Naive thymus-derived CD8-positive, alpha-beta T cell (primary cell): ENCODE measurements at regions not wholly inside any gene's neighbourhood (a gene's known extent, or its start where the extent isn't known, plus 50 kb on each side); places are given as distances from the start of the nearest gene placed in this dataset.
"Not testable (repeated sequence)": the region's sequence is repeated elsewhere in the genome, so short reads cannot be mapped to it uniquely, and the experiment has no call there.

ENCODE experiments used
- ATAC-seq, 2 donors: fragments of 150-1000 bp; cut with Tn5 transposase in 1 of 2; sonication (Bioruptor Pico), chemical (Tn5 transposase) in 1 of 2; 1 replicate in 1 of 2; 2 replicates in 1 of 2; pipeline ENCODE4 v1.10.0; 2021; ENCODE audit warnings: mild to moderate bottlenecking in 2 of 2, moderate library complexity in 2 of 2
- POLR2A ChIA-PET: fragments of 350-600 bp; sonication (Branson Sonifier 250); formaldehyde crosslinking; loops from one replicate; lab custom pipeline; 2021; ENCODE audit warnings: antibody characterized with exemption; lab: Charles Lee
- DNase-seq, 10 donors: peaks; one replicate each; pipeline versions ENCODE4 v3.0.0 to v3.0.0-alpha.2; 2020 to 2022
- H3K27ac Mint-ChIP-seq, 10 donors: one replicate each; pipeline ENCODE4 v1.8.0; 2020 to 2022; ENCODE audit warnings: mild to moderate bottlenecking in 10 of 10, mixed read lengths in 10 of 10, moderate library complexity in 4 of 10, inconsistent platforms in 1 of 10
- H3K27me3 Mint-ChIP-seq, 5 donors: one replicate each; pipeline ENCODE4 v1.8.0; 2021 to 2022; ENCODE audit warnings: mixed read lengths in 5 of 5
- H3K36me3 Mint-ChIP-seq, 3 donors: one replicate each; pipeline ENCODE4 v1.8.0; 2020 to 2022; ENCODE audit warnings: mixed read lengths in 3 of 3, mild to moderate bottlenecking in 2 of 3, inconsistent platforms in 1 of 3
- H3K4me1 Mint-ChIP-seq, 4 donors: one replicate each; pipeline ENCODE4 v1.8.0; 2021 to 2022; ENCODE audit warnings: mixed read lengths in 4 of 4
- H3K4me3 Mint-ChIP-seq, 10 donors: one replicate each; pipeline ENCODE4 v1.8.0; 2020 to 2022; ENCODE audit warnings: mild to moderate bottlenecking in 10 of 10, mixed read lengths in 10 of 10, moderate library complexity in 6 of 10, inconsistent platforms in 1 of 10
- H3K9me3 Mint-ChIP-seq, 9 donors: one replicate each; pipeline ENCODE4 v1.8.0; 2020 to 2022; ENCODE audit warnings: mixed read lengths in 9 of 9, mild to moderate bottlenecking in 3 of 9, inconsistent platforms in 1 of 9, moderate library complexity in 1 of 9

DNA sequence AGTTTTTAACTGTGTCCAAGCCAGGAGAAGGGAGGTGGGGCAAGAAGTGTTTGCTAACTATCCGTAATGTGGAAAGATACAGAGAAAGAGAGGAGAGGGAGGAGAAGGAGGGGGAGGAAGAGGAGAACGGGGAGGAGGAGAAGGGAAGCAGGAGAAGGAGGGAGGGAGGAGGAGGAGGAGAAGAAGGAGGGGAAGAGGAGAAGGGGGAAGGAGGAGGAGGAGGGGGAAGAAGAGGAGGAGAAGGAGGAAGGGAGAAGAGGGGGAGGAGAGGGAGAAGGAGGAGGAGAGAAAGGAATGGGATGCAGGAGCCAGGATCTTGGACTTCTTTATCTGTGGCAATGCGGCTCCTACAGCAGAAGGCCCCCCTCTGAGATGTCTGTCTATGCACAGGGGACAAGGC, 510.3 kb upstream of the CCDC196 start:
- peaks cover 0 to 3% (median 0%) of the 10 kb centered on the region in 5 donors for H3K27me3 Mint-ChIP-seq
- POLR2A ChIA-PET, result no interaction called here
- no peak for ATAC-seq
- H3K4me1 Mint-ChIP-seq, result peaks cover 0 to 5% (median 3%) of the 10 kb centered on the region in 4 donors
- H3K9me3 Mint-ChIP-seq, result peaks cover 0 to 21% (median 11%) of the 10 kb centered on the region in 9 donors
- H3K27ac Mint-ChIP-seq, result no peak overlapping the region
- no peak for DNase-seq
- peaks cover 0 to 10% (median 9%) of the 10 kb centered on the region in 3 donors for H3K36me3 Mint-ChIP-seq
- no peak overlapping the region for H3K4me3 Mint-ChIP-seq

DNA sequence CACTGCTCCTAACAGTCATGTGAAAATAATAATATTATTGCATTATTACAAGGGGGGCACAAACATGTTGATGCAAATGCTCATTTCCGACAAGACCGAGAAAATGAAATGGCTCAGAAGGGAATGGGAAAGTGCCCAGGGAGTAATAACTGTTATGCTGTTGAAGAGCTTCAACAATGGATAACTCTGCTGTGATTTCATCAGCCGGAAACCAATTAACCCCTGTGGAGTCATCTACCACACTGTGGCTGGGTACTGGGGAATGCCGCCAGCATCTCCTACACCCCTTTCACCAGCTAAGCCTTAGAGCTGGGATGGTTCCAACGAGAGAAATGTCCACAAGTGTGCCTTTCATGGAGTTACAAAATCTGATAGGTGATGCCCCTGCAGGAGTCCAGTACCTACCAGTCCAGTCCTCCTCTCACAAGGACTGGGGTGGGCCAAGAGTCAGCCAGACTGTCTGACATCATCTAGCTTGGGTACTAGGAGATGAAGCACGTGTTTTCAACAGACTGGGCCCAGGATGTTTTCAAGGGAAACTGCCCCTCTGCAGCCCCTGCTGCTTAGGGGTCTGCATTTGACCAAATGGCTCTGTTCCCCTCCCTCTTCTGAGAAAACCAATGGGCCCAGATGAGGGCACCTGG, 509.3 kb upstream of the CCDC196 start:
- Mint-ChIP-seq H3K27ac (no peak overlapping the region), H3K4me1 (peaks cover 0 to 5% (median 3%) of the 10 kb centered on the region in 4 donors), H3K9me3 (peaks cover 0 to 21% (median 11%) of the 10 kb centered on the region in 9 donors), H3K4me3 (no peak overlapping the region), H3K27me3 (peaks cover 0 to 3% (median 0%) of the 10 kb centered on the region in 5 donors), H3K36me3 (peaks cover 0 to 10% (median 9%) of the 10 kb centered on the region in 3 donors)
- POLR2A ChIA-PET, result no interaction called here
- no peak for DNase-seq
- ATAC-seq, result no peak

DNA sequence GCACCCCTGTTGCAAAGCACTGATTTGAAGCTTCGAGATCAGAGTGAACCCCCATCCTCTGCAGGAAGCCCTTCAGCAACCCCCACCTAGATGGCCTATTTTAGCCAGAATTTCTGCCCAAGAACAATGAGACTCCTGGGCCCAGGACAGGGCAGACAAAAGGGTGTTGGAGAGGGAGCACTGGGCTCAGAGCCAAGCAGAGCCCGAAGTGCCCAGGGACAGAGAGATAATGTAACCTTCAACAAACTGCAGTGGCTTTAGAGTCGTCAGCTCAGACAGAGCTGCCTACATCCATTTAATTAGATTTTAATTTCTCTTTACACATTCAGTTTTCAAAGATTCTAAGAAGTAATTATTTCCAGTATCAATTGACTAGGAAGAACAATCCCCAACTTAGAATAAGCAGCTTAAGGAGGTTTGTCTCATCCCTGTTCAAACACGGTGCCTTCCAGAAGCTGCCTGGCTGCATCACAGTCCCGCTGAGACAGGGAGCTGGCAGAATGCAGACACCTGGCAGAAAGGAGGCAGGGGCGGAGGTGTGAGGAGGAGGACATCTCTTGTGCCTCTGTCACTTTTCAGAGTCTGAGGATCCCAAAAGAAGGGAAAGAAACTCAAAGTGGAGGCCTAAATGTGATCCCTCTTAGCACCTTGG, 504.9 kb upstream of the CCDC196 start:
- peaks cover 0 to 1% (median 0%) of the 10 kb centered on the region in 4 donors for H3K4me1 Mint-ChIP-seq
- DNase-seq, result no peak
- POLR2A ChIA-PET, result interaction anchor here (1.0 kb wide), 1 partner anchor 11 kb away, joined by 6 read pairs; no protein-coding TSS in a partner anchor
- H3K27me3 Mint-ChIP-seq, result peaks cover 0 to 1% (median 0%) of the 10 kb centered on the region in 5 donors
- ATAC-seq, result no peak
- H3K4me3 Mint-ChIP-seq, result no peak overlapping the region
- H3K27ac Mint-ChIP-seq, result no peak overlapping the region
- H3K36me3 Mint-ChIP-seq, result peaks cover 0 to 10% (median 9%) of the 10 kb centered on the region in 3 donors
- peaks cover 0 to 21% (median 11%) of the 10 kb centered on the region in 9 donors for H3K9me3 Mint-ChIP-seq

DNA sequence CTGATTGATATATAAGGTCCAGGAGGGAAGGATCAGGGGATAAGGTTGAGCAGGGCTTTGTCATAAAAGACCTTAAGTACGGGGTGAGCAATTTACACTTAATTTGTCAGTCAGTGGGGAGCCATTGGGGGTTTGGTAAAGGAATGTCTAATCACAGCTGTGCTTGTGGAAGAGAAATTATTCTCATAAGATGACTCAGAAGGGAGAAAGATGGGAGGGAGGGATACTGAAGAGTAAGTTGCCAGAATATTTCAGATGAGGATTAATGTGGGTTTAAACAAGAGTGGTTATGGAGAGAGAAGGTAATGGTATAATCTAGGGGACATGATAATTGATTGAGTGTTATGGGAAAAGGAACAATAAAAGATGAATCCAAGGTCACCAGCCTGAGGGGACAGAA, 500.1 kb upstream of the CCDC196 start:
- POLR2A ChIA-PET, result no interaction called here
- DNase-seq, result no peak
- Mint-ChIP-seq H3K36me3 (no peaks in the 10 kb centered on the region), H3K4me1 (peaks cover 0 to 4% (median 1%) of the 10 kb centered on the region in 4 donors), H3K27me3 (no peaks in the 10 kb centered on the region), H3K4me3 (no peak overlapping the region), H3K9me3 (peaks cover 0 to under 1% (median 0%) of the 10 kb centered on the region in 9 donors), H3K27ac (no peak overlapping the region)
- no peak for ATAC-seq

DNA sequence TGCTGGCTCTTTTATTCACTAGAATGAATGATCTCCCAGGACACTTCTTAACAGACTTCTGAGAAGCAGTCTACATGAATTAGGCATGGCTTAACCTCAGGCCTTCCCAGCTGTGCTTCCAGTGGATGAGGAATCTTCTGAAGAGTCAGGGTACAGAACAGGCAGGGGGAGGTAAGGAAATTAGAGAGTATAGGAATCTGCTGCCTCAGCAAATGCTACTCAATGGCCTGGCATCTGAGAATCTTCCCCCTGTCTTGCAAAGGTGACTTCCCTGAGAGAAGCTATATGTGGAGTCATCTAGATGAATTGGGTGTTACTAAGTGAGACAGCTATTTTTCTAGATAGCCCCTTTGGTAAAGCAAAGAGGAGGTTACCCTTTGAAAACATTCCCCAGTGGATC, 496.2 kb upstream of the CCDC196 start:
- Mint-ChIP-seq H3K9me3 (peaks cover 0 to 8% (median 0%) of the 10 kb centered on the region in 9 donors), H3K27me3 (no peaks in the 10 kb centered on the region), H3K4me3 (no peak overlapping the region), H3K27ac (no peak overlapping the region), H3K36me3 (peaks cover 0 to 4% (median 4%) of the 10 kb centered on the region in 3 donors), H3K4me1 (peaks cover 13 to 20% (median 16%) of the 10 kb centered on the region in 4 donors)
- no peak for DNase-seq
- POLR2A ChIA-PET, result no interaction called here
- no peak for ATAC-seq

DNA sequence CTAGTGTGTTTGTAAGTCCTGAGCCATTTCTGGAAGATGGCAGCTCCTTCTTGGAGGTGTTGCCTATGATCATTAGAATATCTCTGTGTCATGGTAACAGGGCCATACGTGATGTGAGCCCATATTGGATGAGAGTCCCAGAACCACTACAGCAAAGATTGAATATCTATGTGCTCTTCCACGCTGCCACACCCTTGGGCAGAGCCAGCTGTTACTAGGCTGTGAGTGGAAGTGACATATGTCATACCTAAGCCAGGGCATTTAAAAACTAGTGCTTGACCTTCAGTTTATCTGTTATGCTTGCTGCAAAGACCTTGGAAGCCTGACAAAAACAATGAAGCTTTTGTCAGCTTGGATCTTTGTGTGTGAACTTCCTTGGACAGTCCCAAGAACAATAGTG, 495.1 kb upstream of the CCDC196 start:
- Mint-ChIP-seq H3K27ac (no peak overlapping the region), H3K36me3 (peaks cover 0 to 4% (median 4%) of the 10 kb centered on the region in 3 donors), H3K4me1 (peaks cover 13 to 20% (median 16%) of the 10 kb centered on the region in 4 donors), H3K27me3 (no peaks in the 10 kb centered on the region), H3K9me3 (peaks cover 0 to 8% (median 0%) of the 10 kb centered on the region in 9 donors), H3K4me3 (no peak overlapping the region)
- DNase-seq, result no peak
- POLR2A ChIA-PET, result no interaction called here
- ATAC-seq, result no peak

DNA sequence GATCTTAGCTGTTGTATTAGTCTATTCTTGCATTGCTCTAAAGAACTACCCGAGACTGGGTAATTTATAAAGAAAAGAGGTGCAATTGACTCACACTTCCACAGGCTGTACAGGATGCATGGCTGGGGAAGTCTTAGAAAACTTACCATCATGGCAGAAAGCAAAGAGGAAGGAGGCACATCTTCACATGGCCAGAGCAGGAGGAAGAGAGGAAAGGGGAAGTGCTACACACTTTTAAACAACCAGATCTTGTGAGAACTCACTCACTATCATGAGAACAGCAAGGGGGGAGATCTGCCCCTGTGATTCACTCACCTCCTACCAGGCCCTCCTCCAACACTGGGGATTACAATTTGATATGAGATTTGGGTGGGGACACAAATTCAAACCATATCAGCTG, 494.2 kb upstream of the CCDC196 start:
- H3K27ac Mint-ChIP-seq, result peak overlapping the region in 1 of 10 donors; percentile 43
- H3K9me3 Mint-ChIP-seq, H3K27me3 Mint-ChIP-seq, H3K36me3 Mint-ChIP-seq, ATAC-seq, DNase-seq, H3K4me3 Mint-ChIP-seq: not testable (repeated sequence)
- peaks cover 11 to 20% (median 16%) of the 10 kb centered on the region in 4 donors for H3K4me1 Mint-ChIP-seq
- POLR2A ChIA-PET, result interaction anchor here (0.8 kb wide), 1 partner anchor 11 kb away, joined by 6 read pairs; no protein-coding TSS in a partner anchor

DNA sequence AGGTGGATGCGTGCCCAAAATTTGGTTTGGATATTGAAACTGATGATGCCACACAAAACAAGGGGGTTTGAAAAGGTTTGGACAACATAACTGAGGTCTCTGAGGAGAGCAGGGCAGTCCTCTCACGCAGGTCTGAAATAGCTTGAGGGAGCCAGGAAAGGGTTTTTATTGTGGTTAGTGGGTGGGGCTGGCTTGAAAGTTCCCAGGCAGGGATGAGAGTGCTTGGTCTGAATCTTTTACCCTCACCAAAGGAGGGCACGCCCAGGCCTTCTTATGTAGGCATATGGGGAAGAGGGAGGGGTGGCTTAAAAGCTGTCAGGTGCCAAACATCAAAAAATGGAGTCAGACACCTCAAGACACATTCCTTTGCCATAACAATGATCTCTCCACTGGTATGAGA, 493.1 kb upstream of the CCDC196 start:
- Mint-ChIP-seq H3K36me3 (peaks cover 0 to 4% (median 4%) of the 10 kb centered on the region in 3 donors), H3K9me3 (peaks cover 0 to 8% (median 2%) of the 10 kb centered on the region in 9 donors), H3K27ac (peak overlapping the region in 2 of 10 donors; percentile 8 to 68), H3K27me3 (no peaks in the 10 kb centered on the region), H3K4me1 (peaks cover 11 to 20% (median 16%) of the 10 kb centered on the region in 4 donors), H3K4me3 (no peak overlapping the region)
- ATAC-seq, result no peak
- POLR2A ChIA-PET, result no interaction called here
- no peak for DNase-seq

DNA sequence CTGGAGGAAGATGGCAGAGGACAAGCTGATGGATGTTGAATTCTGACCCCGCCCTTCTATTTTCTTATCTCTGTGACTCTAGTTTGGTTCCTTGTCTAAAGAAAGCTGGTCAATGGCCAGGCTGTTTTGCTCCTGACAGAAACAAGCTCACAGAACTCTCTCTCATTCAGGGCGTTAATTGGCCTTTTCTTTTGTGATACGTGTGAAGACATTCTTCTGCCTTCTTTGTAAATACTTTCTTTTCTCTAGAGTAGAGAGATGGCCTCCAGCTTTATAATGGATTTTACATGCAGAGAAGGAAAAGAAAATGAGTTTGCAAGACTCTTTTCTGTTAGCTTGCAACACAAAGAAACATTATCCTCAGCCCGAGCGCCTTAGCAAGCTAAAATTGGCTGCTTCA, 492.2 kb upstream of the CCDC196 start:
- ATAC-seq (no peak), DNase-seq (no peak)
- H3K4me1 Mint-ChIP-seq, result peaks cover 11 to 20% (median 16%) of the 10 kb centered on the region in 4 donors
- H3K4me3 Mint-ChIP-seq, result no peak overlapping the region
- no peak overlapping the region for H3K27ac Mint-ChIP-seq
- H3K9me3 Mint-ChIP-seq, result peaks cover 0 to 10% (median 3%) of the 10 kb centered on the region in 9 donors
- no peaks in the 10 kb centered on the region for H3K27me3 Mint-ChIP-seq
- H3K36me3 Mint-ChIP-seq, result peaks cover 0 to 7% (median 4%) of the 10 kb centered on the region in 3 donors
- POLR2A ChIA-PET, result no interaction called here

DNA sequence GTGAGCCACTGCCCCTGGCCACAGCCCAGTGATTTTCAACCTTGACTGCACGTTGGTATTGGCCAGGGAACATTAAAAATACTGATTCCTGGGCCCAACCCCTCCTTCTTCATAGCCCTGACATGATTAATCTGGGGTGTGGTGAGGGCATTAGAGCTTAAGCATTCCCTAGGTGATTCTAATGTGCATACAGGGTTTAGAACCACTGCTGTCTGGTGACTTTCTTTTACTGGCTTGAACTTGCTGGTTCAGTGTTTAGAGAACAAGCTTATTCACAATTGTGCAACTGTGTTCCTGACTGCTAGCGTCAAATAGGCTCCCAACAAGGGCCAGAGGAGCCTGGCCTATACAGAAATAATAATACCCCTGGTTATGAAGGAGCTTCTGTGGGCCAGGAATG, 488.8 kb upstream of the CCDC196 start:
- no peak for ATAC-seq
- H3K4me3 Mint-ChIP-seq, result no peak overlapping the region
- POLR2A ChIA-PET, result no interaction called here
- no peak overlapping the region for H3K27ac Mint-ChIP-seq
- no peak for DNase-seq
- peaks cover 0 to 33% (median 20%) of the 10 kb centered on the region in 3 donors for H3K36me3 Mint-ChIP-seq
- H3K9me3 Mint-ChIP-seq, result peaks cover 0 to 35% (median 20%) of the 10 kb centered on the region in 9 donors
- peaks cover 9 to 14% (median 13%) of the 10 kb centered on the region in 4 donors for H3K4me1 Mint-ChIP-seq
- H3K27me3 Mint-ChIP-seq, result peaks cover 0 to 6% (median 1%) of the 10 kb centered on the region in 5 donors

DNA sequence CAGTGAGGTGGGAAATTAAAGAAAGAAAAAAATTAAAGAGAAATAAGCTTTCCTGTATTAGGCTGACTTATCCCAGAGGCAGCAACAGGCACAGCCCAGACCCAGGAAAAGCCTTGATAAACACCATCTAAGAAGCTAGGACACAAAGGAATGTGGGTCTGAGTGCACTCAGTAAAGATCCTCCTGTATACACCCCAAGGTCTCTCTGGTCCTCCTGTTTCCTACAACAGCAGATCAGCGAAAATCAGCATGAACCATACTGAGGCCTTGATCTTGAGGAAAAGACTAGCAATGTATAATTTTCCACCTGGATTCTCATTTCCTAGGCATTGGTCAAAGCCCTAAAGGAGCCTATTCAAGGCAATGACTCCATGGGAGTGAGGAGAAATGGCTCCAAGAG, 486.3 kb upstream of the CCDC196 start:
- Mint-ChIP-seq H3K27me3 (peaks cover 0 to 10% (median 2%) of the 10 kb centered on the region in 5 donors), H3K27ac (no peak overlapping the region), H3K36me3 (peaks cover 0 to 45% (median 25%) of the 10 kb centered on the region in 3 donors), H3K4me3 (no peak overlapping the region), H3K4me1 (no peaks in the 10 kb centered on the region), H3K9me3 (peaks cover 0 to 48% (median 26%) of the 10 kb centered on the region in 9 donors)
- ATAC-seq (no peak), DNase-seq (no peak)
- POLR2A ChIA-PET, result no interaction called here

DNA sequence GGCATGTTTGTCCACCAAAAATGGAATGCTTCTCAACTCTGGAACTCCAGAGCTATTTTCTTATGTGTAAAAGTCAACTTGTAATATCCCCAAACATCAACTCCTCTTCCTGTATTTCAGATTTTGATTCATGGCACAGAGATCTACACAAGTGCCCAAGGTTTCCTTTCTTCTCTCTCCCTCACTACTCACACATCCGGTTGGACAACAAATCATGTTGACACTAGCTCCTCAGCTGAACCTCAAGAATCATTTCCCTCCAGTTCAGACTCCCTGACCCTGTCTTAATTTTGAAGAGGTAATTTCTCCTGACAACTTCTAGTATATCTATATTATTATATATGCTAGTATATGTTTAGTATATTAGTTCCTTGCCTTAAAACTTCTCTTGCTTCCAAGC, 485.4 kb upstream of the CCDC196 start:
- H3K4me3 Mint-ChIP-seq, result no peak overlapping the region
- H3K27me3 Mint-ChIP-seq, result peaks cover 0 to 10% (median 2%) of the 10 kb centered on the region in 5 donors
- peaks cover 0 to 48% (median 26%) of the 10 kb centered on the region in 9 donors for H3K9me3 Mint-ChIP-seq
- no peak overlapping the region for H3K27ac Mint-ChIP-seq
- POLR2A ChIA-PET, result no interaction called here
- ATAC-seq, result no peak
- peaks cover 0 to 45% (median 25%) of the 10 kb centered on the region in 3 donors for H3K36me3 Mint-ChIP-seq
- DNase-seq, result no peak
- no peaks in the 10 kb centered on the region for H3K4me1 Mint-ChIP-seq

DNA sequence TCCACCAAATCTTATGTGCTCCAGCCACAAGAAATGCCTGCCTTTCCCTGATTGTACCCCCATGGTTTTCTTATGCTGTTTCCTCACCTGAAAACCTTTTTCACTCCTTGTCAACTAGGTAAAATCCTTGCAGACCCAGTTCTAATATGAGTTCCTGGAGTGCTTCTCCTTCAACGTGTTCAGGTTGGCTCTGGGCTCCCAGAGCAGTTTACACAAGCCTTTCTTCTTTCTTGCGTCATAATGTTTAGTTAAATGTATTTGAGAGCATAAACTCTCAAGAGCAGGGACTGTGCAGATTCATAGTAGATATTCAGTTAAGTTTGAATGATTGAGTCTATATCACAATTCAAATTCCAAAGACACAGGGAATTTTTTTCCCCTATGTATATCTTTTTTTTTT, 484.8 kb upstream of the CCDC196 start:
- peaks cover 0 to 48% (median 26%) of the 10 kb centered on the region in 9 donors for H3K9me3 Mint-ChIP-seq
- H3K27ac Mint-ChIP-seq, result no peak overlapping the region
- DNase-seq (no peak), ATAC-seq (no peak)
- peaks cover 0 to 45% (median 25%) of the 10 kb centered on the region in 3 donors for H3K36me3 Mint-ChIP-seq
- H3K4me3 Mint-ChIP-seq, result no peak overlapping the region
- POLR2A ChIA-PET, result no interaction called here
- H3K4me1 Mint-ChIP-seq, result no peaks in the 10 kb centered on the region
- H3K27me3 Mint-ChIP-seq, result peaks cover 0 to 10% (median 2%) of the 10 kb centered on the region in 5 donors
